GM12875 (cell line): ENCODE measurements at regions not wholly inside any gene's neighbourhood (a gene's known extent, or its start where the extent isn't known, plus 50 kb on each side); places are given as distances from the start of the nearest gene placed in this dataset.

Source experiments
- H3K4me3 ChIP-seq: one replicate; pipeline ENCODE4 v1.5.1; 2011; ENCODE audit warnings: low read depth, low read length, control low read depth
- CTCF ChIP-seq: IDR thresholded peaks from 2 replicates; pipeline ENCODE4 v1.5.1; 2011; ENCODE audit warnings: low read depth, mild to moderate bottlenecking, control low read depth, inconsistent platforms, low read length, moderate library complexity, borderline replicate concordance; ENCODE audit not compliant: insufficient read depth

GRCh38 chr6:102902471-102902870, 1509.0 kb downstream of the GRIK2 start:
- no peak overlapping the region for H3K4me3 ChIP-seq
- TF ChIP-seq CTCF: no peak

GRCh38 chr6:102895683-102896082, 1502.2 kb downstream of the GRIK2 start:
- no peak for TF ChIP-seq CTCF
- H3K4me3 ChIP-seq: no peak overlapping the region

GRCh38 chr6:102885165-102885564, 1491.7 kb downstream of the GRIK2 start:
- TF ChIP-seq CTCF: no peak
- no peak overlapping the region for H3K4me3 ChIP-seq

- no peak overlapping the region for H3K4me3 ChIP-seq
Observed at GRCh38 chr6:102853249-102853955, 1459.9 kb downstream of the GRIK2 start.

GRCh38 chr6:102848796-102849195, 1455.3 kb downstream of the GRIK2 start:
- TF ChIP-seq CTCF: no peak
- H3K4me3 ChIP-seq: no peak overlapping the region

More at GRCh38 chr6:102853249-102853955, 1459.9 kb downstream of the GRIK2 start:
- TF ChIP-seq CTCF: no peak

- TF ChIP-seq CTCF: no peak
- H3K4me3 ChIP-seq: no peak overlapping the region
Observed at GRCh38 chr6:102848210-102848609, 1454.7 kb downstream of the GRIK2 start.

- no peak for TF ChIP-seq CTCF
Observed at GRCh38 chr6:102841060-102841459, 1447.6 kb downstream of the GRIK2 start.

More at GRCh38 chr6:102841060-102841459, 1447.6 kb downstream of the GRIK2 start:
- no peak overlapping the region for H3K4me3 ChIP-seq
